OCI-LY7 (cell line): ENCODE measurements at regions not wholly inside any gene's neighbourhood (a gene's known extent, or its start where the extent isn't known, plus 50 kb on each side); places are given as distances from the start of the nearest gene placed in this dataset.

Experiments
- CTCF ChIP-seq: fragments of 200-600 bp; sonication (generic); conservative IDR thresholded peaks from 2 replicates; pipeline ENCODE4 v1.5.1; 2014; ENCODE audit warnings: mild to moderate bottlenecking, antibody characterized with exemption, low read length, moderate library complexity, mixed read lengths
- EZH2phosphoT487 ChIP-seq: fragments of 200-600 bp; sonication (generic); IDR thresholded peaks from 2 replicates; pipeline ENCODE4 v1.6.1; 2018; ENCODE audit warnings: low read depth, borderline replicate concordance, mild to moderate bottlenecking, mixed run types, antibody characterized with exemption, low read length, moderate library complexity, mixed read lengths

- TF ChIP-seq CTCF (no peak), EZH2phosphoT487 (no peak)
Observed at GRCh38 chr3:154953538-154953937, 126.6 kb upstream of the MME start.
